ENCODE measurements at regions not wholly inside any gene's neighbourhood (a gene's known extent, or its start where the extent isn't known, plus 50 kb on each side); places are given as distances from the start of the nearest gene placed in this dataset.

GRCh38 chr2:5841126-5841525 is 148.9 kb downstream of the SOX11 start:
- DNase-seq: no peak

DNA sequence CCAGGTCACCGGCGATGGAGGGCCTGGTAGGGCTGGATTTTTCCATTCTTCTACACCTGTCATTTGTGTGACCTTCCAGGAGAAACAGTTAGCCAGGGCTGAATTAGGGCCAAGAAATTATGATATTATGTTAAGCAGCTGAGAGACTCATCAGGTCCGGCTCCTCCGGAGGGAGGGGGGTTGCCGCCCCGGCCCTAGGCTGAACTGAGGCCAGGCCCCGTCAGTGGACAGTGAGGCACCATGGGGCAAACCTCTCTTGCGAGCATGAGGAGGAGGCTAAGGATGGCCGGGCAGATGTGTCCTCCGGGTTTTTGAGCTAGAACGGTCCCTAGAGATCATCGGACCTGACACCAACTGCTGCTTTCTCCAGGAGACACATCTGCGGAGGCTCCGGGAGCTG is 150.1 kb downstream of the SOX11 start:
- DNase-seq: no peak

DNA sequence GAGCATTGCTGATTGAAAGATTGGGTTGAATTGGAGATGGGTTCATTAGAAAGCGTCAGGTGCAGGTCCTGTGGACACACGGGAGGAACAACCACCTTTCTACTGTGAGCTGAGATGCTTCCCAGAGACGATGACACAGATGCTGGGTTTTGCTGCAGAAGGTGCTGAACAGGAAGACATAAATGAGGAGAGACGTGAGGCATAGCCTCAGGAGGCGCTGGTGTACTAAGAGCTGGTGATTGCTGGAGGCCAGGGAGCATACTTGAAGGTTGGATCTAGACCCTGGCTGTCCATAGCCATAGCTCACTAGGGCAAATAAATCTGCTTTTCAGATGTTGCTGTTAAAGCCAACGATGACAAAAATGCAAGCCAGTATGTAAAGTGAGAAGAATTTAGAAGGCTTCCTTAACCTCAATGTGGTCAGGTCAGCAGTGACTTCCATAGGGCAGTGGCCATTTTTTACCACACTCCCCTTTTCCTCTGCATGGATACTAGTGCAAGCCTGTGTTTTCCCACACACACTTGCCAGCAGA is 153.7 kb downstream of the SOX11 start:
- no peak for DNase-seq

- no peak for DNase-seq
These were observed 154.7 kb downstream of the SOX11 start for GRCh38 chr2:5846881-5847280.

GRCh38 chr2:5849562-5849961 is 157.4 kb downstream of the SOX11 start:
- DNase-seq: no peak

DNA sequence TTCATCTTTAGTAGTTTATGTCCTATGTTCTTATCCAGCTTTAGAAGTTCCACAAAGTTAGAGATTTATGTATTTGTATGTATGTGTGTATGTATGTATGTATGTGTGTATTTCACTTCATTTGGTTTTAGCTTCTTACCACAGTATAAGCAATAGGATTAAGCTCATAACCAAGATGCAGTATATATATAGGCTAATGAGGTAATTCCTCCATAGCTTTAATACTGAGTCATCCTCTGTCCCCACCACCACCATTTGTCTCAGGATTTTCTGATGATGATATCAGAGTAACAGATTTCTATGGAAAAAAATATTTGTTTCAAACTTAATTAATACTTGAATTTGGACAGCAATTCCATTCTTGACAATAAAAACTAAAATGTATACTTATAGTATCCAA is 159.2 kb downstream of the SOX11 start:
- DNase-seq: no peak

- DNase-seq: no peak
These were observed 162.6 kb downstream of the SOX11 start for GRCh38 chr2:5854797-5855196.

DNA sequence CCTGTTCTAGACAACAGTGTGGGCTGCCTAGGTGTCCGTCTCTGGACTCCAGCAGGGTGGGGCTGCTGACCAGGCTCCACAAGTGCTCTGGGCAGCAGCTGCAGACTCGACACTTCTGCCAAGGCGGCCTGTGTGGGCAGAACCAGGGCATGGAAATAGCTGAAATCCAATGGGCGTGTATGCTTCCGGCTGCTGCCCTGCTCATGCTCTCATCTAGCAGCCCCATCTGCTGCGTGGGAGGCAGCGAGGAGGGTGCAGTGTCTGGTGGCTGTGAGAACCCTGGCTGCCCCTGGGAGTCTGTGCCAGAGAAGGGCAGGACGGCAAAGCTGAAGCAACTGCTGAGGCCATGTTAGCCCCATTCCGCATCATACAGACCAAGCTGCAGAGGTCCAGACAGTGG is 174.9 kb downstream of the SOX11 start:
- DNase-seq: no peak

DNA sequence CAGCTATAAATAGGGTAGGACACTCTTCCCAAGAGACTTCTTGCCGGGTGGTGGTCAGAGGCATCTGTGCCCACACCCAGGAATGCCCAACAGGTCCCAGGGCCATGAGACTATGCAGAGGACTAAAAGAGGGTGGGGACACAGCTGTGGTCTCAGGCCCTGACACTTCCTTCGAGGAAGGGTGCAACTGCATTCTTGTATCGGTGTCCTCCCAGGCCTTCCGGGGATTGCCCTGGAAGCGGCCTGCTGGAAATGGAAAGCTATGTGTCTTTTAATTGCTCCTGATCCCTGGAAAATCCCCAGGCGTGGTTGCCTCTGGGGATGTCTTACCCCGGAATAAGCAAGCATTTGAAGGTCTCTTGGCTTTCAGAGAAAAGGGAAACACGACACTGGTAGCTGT is 176.7 kb downstream of the SOX11 start:
- no peak for DNase-seq

- no peak for DNase-seq
These were observed 177.8 kb downstream of the SOX11 start for GRCh38 chr2:5869936-5870335.

GRCh38 chr2:5877360-5877759 is 185.2 kb downstream of the SOX11 start:
- no peak for DNase-seq

GRCh38 chr2:5885451-5886173 is 193.4 kb downstream of the SOX11 start:
- no peak for DNase-seq

- DNase-seq: no peak
These were observed 194.3 kb downstream of the SOX11 start for GRCh38 chr2:5886462-5886861.

DNA sequence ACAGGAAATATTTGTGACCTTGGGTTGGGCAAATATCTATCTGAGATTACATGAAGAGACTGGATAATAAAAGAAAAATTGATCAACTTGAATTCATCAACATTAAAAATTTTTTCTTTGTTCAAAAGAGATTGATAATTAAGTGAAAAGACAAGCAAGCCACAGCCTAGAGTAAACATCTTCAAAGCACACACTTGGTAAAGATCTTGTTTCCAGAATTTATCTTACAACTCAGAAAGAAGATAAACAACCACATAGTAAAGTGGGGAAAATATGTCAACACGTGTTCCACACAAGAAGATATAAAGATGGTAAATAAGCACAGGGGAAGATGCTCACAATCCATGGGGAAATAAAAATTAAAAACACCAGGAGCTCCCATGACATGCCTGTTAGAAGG is 195.9 kb downstream of the SOX11 start:
- DNase-seq: no peak

- no peak for DNase-seq
These were observed 197.3 kb downstream of the SOX11 start for GRCh38 chr2:5889519-5889918.

DNA sequence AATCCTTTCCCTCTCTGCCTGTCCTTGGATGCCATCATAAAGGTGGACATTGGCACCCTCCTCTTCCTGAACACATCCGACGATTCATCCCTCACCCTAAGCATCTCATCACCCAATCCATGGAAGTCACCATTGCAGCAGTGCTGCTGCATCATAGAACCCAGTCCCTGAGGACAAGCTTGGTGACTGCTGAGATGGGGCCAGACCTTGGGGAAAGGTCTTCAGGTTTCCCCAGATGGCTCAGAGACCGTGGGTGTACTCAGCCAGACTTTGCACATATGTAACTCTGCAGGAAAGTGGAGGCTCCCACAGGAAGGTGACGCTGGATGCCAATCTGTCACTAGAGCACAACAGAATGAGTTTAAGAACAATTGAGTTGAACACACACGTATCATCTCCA is 202.2 kb downstream of the SOX11 start:
- no peak for DNase-seq

- no peak for DNase-seq
These were observed 203.1 kb downstream of the SOX11 start for GRCh38 chr2:5895284-5895683.

DNA sequence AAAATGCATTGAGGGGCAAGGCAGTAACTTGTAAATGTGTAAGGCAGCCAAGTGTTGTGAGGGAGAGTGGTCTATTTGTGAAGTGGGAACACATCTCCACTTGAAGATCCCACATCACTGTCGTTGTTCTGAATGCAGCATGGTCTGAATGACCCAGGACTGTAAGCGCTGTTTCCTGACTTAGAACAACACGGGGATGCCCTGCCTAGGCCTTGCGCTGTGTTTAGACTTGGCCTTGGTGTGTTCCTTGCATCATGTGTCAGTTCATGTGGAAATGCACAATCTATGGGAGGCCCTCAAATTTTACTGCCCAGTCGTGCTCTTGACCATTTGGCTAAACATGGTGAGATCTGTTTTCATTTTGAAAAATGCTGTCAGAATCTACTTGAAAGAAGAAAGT is 205.1 kb downstream of the SOX11 start:
- no peak for DNase-seq

DNA sequence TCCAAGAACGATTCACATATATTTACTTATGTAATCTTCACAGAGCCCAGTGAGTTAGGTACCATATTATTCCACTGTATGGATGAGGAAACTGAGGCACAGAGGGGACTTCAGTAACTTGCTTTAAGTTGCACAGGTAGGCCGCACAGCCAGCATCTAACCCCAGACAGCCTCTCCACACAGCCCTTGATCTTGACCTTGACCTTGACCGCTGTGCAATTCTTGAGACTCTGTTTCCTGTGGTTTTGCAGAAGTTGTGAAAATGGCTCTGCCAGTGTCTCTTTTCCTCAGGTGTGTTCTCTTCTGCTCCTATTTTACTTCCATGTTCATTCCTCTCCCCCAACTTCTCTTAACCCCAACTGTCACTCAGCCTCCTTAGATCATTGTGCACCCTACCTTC is 206.5 kb downstream of the SOX11 start:
- no peak for DNase-seq

DNA sequence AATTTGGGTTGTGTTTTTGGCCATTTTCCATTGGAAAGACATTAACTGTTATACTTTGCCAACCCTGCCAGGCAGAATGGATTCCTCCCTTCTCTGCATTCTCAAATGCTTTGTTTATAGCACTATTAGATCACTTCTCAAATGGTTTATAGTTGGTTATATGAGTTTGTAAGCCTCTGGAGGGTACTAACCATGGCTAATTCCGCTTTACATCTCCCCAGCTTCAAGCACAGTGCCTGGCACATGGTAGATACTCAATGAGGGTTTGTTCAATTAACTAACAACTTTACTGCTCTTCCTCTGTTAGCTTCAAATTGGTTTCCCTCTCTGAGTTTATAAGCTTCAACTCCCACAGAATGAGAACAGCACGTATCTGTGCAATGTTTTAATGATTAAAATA is 213.5 kb downstream of the SOX11 start:
- DNase-seq: no peak

GRCh38 chr2:5908071-5908470 is 215.9 kb downstream of the SOX11 start:
- DNase-seq: no peak

GRCh38 chr2:5911718-5912117 is 219.5 kb downstream of the SOX11 start:
- DNase-seq: no peak

- no peak for DNase-seq
These were observed 221.7 kb downstream of the SOX11 start for GRCh38 chr2:5913711-5914395.

Data from anterior cingulate cortex (tissue), 58 donors.